ENCODE measurements at regions not wholly inside any gene's neighbourhood (a gene's known extent, or its start where the extent isn't known, plus 50 kb on each side); places are given as distances from the start of the nearest gene placed in this dataset.

GRCh38 chr1:69201716-69202115 is 366.0 kb upstream of the LRRC7 start:
- TF ChIP-seq, protein P1, sequence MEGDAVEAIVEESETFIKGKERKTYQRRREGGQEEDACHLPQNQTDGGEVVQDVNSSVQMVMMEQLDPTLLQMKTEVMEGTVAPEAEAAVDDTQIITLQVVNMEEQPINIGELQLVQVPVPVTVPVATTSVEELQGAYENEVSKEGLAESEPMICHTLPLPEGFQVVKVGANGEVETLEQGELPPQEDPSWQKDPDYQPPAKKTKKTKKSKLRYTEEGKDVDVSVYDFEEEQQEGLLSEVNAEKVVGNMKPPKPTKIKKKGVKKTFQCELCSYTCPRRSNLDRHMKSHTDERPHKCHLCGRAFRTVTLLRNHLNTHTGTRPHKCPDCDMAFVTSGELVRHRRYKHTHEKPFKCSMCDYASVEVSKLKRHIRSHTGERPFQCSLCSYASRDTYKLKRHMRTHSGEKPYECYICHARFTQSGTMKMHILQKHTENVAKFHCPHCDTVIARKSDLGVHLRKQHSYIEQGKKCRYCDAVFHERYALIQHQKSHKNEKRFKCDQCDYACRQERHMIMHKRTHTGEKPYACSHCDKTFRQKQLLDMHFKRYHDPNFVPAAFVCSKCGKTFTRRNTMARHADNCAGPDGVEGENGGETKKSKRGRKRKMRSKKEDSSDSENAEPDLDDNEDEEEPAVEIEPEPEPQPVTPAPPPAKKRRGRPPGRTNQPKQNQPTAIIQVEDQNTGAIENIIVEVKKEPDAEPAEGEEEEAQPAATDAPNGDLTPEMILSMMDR (IDR thresholded peaks at IDR 0.05) = no peak
- no peak for TF ChIP-seq POLR2A (IDR thresholded peaks at IDR 0.05)
